ENCODE measurements at regions not wholly inside any gene's neighbourhood (a gene's known extent, or its start where the extent isn't known, plus 50 kb on each side); places are given as distances from the start of the nearest gene placed in this dataset.
"Not testable (repeated sequence)": the region's sequence is repeated elsewhere in the genome, so short reads cannot be mapped to it uniquely, and the experiment has no call there.

DNA sequence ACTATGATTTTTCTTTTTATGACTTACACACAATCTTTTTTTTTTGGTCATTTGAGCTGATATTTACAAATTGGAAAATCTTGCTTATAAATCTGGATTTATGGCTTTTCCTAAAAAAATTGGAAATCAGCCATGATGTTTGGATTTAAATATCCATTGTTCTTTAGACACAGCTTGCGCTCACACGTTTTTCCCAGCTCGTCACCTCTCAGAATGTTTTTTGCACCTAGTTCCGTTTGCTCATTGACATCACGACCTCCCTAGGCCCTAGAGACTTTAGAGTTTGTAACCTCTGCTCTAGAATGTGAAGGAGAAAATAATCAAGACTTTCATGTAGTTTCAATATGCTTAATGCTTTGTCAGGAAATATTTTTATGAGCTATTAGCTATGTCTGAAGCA, 930.5 kb downstream of the TLE4 start:
- DNase-seq, result no peak

- no peak for DNase-seq
Measured at GRCh38 chr9:80501635-80502034, 929.9 kb downstream of the TLE4 start.

DNA sequence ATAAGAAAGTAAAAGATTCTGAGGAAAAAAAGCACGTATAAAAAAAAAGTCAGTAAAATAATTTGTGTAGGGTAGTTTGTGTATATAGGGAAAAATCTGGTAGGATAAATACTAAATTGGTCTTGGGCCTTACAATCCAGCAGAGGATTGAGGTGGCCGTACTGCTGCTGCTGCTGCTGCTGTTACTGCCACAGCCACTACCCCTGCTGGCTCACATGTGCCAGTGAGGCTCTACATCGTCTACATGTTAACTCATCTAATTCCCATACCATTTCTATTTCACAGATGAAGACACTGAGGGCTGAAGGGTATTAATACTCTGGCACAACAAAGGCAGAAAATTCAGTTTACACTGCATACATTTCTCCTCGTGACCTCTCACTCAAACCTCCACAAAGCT, 928.5 kb downstream of the TLE4 start:
- DNase-seq, result no peak

GRCh38 chr9:80498001-80498555, 926.3 kb downstream of the TLE4 start:
- no peak for DNase-seq

DNA sequence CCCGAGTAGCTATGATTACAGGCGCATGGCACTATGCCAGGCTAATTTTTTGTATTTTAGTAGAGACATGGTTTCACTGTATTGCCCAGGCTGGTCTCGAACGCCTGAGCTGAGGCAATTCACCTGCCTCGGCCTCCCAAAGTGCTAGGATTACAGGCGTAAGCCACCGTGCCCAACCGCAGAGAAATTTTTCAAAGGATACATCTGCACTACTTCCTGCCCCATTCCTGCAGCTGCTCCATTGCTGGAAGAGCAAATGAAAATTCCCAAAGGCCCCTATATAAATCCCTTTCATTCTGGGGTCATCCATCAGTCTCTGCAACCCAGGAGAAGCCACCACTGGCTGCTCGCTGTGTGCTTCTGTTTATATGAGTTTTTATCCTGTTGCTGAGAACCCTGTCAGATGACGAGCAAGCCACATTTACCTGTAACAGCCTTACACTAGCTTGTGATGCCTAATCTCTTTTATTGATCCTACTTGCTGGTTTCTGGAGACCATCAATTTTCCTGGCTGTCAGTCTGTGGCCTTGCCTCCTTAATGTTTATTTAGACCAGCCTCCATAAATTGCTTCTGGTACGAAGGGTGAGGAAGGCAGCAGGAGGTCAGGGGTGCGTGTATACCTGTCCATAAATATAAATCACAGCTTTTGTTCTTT, 925.3 kb downstream of the TLE4 start:
- no peak for DNase-seq

DNA sequence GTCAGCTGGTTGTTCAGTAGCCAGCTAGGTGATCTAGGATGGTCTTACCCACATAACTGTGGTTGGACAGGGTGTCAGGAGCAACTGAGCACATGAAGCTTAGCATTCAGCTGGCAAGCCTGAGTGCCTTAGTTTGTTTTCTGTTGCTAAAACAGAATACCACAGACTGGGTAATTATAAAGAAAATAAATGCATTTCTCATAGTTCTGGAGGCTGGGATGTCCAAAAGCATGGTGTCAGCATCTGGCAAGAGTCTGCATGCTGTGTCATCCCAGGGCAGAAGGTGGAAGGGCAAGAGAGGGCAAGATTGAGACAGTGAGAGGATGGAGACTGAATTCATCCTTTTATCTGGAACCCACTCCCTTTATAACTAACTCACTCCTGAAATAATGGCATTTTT, 921.5 kb downstream of the TLE4 start:
- DNase-seq, result no peak

DNA sequence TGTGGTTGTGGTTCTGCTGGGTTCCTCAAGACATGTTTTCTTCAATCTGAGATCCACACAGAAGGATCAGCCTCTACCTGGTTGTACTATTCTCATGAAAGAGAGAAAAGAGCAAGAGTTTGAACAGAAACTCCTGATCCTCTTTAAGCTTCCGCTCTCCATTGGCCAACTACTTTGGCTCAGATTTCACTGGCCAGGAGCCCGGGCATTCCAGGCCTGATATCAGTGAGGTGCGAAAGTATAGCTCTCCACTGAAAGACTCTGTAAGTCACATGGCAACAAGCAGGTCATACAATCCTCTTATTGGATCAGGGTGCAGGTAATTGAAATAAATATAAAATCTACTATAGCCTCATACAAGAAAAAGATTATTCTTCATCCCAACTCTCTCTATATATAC, 920.5 kb downstream of the TLE4 start:
- no peak for DNase-seq

DNA sequence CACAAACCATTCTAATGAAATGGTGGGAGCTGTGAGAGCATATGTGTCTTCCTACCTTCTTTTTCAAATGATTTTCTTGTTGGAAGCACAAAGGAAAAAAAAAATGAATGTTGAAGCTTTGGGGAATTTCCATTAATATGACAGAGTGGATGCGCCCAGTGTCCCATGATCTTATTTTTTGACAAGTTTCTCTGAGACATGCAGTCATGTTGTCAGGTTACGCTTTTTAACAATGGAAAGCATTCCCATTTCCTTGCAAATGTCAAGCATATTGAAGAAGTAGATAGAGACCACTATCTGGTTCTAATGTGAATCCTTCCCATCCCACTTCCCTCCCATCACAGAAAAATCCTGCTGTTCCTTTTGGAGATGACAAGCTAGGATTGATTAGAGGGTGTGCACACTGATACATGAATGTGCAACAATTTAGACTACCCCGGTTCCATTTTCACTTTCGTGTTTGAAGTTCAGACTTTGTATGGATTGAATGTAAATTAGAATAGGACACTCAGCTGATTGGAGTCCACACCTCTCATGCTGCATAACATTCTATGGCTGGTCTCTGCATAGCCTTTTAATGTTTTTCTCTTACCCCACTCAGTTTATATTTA, 919.4 kb downstream of the TLE4 start:
- DNase-seq, result no peak

- DNase-seq, result no peak
Measured at GRCh38 chr9:80489329-80489728, 917.6 kb downstream of the TLE4 start.

DNA sequence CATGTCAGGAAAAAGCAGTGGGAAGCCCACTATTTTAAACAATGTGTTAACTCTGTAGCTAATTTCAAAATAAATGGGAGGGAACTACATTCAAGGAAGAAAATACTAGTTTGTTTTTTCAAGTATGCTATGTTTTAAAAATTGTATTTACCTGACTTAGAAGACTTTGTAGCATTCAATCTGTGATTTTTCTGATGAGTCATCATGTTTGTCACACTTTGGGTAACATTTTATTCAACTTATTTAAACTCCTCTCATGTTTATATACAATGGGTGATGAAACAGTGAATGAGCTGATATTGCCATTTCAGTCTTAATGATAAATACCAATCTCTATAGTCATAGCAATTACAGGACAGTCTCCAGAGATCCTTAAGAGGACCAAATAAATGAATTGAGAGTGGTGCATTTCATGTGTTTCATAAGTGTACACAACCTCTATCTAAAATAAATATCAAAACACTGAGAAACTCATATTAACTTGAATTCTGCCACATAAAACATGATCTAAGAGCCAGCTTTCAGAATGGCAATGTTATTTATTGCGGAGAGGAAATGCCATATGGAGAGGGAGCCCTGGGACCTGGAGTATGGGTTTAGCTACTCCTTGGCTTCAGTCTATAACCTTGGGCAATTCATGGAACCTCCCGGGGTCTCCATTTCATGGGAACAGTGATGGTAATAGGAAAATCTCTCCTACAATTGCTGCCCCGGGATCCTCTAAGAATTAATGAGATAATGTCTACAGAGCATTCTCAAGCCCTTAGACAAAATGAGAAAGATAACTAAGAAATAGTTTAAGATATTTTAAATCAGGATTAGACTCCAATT, 913.9 kb downstream of the TLE4 start:
- DNase-seq, result no peak

GRCh38 chr9:80482251-80482650, 910.5 kb downstream of the TLE4 start:
- DNase-seq, result not testable (repeated sequence)

DNA sequence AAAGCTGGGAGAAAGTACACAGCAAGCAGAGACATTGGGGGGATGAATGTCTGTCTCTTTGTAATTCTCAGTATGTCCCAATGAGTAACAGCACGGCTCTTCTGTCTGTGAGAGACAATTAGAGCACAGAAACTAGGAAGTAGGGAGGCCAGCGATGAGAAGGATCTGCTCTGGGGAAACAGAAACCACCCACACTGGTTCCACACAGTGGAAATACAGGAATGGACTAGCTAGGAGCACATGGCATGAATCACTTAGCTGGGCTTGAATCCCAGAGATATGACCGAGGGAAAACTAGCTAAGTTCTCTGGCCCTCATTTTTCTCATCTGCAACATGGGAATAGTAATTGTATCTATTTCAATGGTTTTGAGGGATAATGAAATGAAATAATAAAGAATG, 895.9 kb downstream of the TLE4 start:
- no peak for DNase-seq

- DNase-seq, result no peak
Measured at GRCh38 chr9:80465556-80465955, 893.8 kb downstream of the TLE4 start.

GRCh38 chr9:80449513-80449912, 877.7 kb downstream of the TLE4 start:
- DNase-seq, result no peak

DNA sequence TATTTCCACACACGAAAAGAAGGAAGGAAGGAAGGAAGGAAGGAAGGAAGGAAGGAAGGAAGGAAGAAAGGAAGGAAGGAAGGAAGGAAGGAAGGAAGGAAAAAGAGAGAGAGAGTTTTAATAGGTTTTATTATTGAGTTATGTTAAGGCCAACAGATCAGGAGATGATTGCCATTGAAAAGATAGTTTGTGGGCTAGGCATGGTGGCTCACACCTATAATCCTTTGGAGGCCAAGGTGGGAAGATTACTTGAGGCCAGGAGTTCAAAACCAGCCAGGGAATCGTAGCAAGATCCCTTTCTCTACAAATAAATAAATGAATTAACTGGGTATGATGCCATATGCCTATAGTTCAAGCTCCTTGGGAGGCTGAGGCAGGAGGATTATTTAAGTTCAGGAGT, 877.2 kb downstream of the TLE4 start:
- DNase-seq, result no peak

GRCh38 chr9:80447876-80448275, 876.1 kb downstream of the TLE4 start:
- no peak for DNase-seq

DNA sequence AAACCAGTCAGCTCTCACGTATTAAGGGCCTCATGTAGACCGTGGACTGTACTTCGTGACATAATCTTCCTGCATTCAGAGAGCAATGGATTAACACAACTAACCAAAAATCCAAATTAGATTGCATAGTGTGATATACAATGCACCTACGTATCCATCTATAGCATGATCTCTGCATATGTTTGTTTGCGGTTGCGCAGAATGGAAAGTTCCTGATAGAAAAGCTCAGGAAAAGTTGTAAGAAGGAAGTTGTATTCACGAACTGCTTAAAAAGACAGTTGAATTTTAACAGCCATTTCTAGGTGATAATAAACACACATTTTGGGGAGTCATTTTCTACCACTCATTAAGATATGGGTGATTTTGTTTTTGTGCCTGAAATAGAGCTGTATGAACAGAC, 869.0 kb downstream of the TLE4 start:
- no peak for DNase-seq

DNA sequence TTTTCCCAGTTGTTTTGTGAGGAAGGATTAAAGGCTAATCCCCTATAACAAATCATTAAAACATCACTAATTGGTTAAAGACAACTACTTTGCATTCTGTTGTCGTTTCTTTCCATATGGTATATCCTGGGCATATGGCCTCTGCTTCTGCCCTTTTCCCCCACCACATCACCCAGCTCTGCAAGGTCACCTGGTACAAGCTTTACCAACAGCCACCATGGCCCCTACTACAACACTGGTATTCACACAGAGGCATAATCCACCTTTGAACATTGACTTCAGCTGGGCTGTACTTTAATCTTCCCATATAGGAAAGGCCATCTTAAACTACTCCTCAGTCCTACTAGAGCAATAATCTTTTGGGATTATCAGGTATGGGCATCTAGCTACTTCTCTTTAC, 866.1 kb downstream of the TLE4 start:
- no peak for DNase-seq

DNA sequence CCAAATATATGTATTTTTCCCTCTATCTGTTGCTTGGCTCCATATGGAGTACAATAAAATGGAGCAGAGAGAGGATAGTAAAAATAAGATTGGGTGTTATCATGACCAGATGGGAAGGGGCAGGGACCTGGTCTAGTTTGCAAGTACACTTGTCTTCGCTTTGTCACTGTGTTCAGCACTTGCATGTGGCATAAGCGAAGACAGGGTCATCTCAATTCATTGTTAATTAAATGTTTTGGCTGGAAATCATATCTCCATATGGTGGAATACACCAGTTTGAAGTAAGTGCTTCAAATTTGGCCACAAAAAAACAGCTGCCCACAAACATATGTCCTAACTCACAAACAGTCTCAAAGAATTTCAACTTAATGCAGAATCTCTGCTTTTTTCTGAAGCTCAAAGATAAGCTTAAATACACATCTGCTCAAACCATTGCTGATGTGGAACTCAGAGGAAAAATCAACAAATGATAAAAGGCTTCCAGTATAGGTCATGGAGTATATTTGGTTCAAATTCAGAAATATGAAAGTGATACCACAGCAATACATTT, 865.4 kb downstream of the TLE4 start:
- no peak for DNase-seq

GRCh38 chr9:80435591-80435990, 863.8 kb downstream of the TLE4 start:
- DNase-seq, result no peak

- DNase-seq, result no peak
Measured at GRCh38 chr9:80426992-80427391, 855.2 kb downstream of the TLE4 start.

GRCh38 chr9:80417211-80417773, 845.5 kb downstream of the TLE4 start:
- DNase-seq, result no peak

DNA sequence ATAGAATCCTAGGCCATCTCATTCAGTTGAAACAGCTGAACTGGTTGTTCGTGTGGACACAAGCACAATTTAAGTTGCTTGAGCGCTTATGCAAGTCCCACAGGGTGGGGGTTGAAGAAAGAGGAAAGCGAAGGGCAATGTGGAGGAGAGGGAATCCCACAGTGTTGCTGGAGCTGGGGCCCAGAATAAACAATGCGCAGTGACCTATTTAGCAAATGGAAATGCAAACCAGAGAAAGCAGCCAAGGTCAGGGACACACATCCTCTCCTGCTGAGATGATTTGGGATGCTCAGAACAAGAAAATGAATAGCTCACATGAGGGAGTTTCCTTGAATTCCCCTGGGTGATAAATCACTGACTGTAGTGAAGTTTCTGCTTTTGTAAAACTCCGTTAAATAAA, 838.3 kb downstream of the TLE4 start:
- DNase-seq, result no peak

Data from NCI-H2081 treated with DMSO at 0.1 percent for 48 hours (cell line).